Gastroesophageal sphincter (tissue), 3 donors: ENCODE measurements at regions not wholly inside any gene's neighbourhood (a gene's known extent, or its start where the extent isn't known, plus 50 kb on each side); places are given as distances from the start of the nearest gene placed in this dataset.

Experiments used
- EP300 ChIP-seq: sonication (generic); formaldehyde crosslinking; IDR thresholded peaks from one replicate; pipeline ENCODE4 v1.6.1; 2017; ENCODE audit warnings: antibody characterized with exemption, mild to moderate bottlenecking
- POLR2A ChIP-seq, 2 donors: fragments of 450-650 bp; IDR thresholded peaks; one replicate each; pipeline ENCODE4 v1.6.1; 2017; ENCODE audit warnings: antibody characterized with exemption in 2 of 2, mild to moderate bottlenecking in 2 of 2, moderate library complexity in 1 of 2
- TF ChIP-seq, protein P1 (sequence below), 4 experiments: fragments of 200-600 bp in 2 of 4; fragments of 450-650 bp in 2 of 4; sonication (generic) in 1 of 4; IDR thresholded peaks; one replicate each; pipeline ENCODE4 v1.5.1; 2017 to 2019; ENCODE audit warnings: antibody characterized with exemption in 4 of 4, mild to moderate bottlenecking in 2 of 4, moderate library complexity in 2 of 4

DNA sequence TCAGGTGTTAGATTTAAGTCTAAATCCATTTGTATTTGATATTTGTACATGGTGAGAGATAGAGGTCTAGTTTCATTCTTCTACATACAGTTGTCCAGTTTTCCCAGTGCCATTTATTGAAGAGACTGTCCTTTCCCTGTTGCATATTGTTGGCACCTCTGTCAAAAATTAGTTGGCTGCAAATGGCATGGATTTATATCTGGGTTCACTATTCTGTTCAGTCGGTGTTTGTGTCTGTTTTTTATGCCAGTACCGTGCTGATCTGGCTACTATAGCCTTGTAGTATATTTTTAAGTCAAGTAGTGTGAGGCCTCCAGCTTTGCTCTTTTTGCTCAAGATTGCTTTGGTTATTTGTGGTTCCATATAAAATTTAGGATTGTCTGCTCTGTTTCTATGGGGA is 176.2 kb upstream of the DMRT1 start:
- TF ChIP-seq, protein P1, sequence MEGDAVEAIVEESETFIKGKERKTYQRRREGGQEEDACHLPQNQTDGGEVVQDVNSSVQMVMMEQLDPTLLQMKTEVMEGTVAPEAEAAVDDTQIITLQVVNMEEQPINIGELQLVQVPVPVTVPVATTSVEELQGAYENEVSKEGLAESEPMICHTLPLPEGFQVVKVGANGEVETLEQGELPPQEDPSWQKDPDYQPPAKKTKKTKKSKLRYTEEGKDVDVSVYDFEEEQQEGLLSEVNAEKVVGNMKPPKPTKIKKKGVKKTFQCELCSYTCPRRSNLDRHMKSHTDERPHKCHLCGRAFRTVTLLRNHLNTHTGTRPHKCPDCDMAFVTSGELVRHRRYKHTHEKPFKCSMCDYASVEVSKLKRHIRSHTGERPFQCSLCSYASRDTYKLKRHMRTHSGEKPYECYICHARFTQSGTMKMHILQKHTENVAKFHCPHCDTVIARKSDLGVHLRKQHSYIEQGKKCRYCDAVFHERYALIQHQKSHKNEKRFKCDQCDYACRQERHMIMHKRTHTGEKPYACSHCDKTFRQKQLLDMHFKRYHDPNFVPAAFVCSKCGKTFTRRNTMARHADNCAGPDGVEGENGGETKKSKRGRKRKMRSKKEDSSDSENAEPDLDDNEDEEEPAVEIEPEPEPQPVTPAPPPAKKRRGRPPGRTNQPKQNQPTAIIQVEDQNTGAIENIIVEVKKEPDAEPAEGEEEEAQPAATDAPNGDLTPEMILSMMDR (IDR thresholded peaks at IDR 0.05), result no peak
- TF ChIP-seq EP300 (no peak), POLR2A (IDR thresholded peaks at IDR 0.05) (no peak)
